ENCODE measurements at regions not wholly inside any gene's neighbourhood (a gene's known extent, or its start where the extent isn't known, plus 50 kb on each side); places are given as distances from the start of the nearest gene placed in this dataset.

- no peaks in the 10 kb centered on the region for H3K27me3 ChIP-seq (ENCODE audit: insufficient read depth, poor library complexity, severe bottlenecking)
- H3K27ac ChIP-seq (replicated peaks) = no peak overlapping the region
- TF ChIP-seq POLR2AphosphoS5 (IDR thresholded peaks at IDR 0.05; ENCODE audit: low read depth) = no peak
- no peak for TF ChIP-seq CTCF (IDR thresholded peaks at IDR 0.05; ENCODE audit: insufficient read depth, low read length)
- no peak for TF ChIP-seq GABPA (IDR thresholded peaks at IDR 0.05; ENCODE audit: low read depth)
- TF ChIP-seq REST (IDR thresholded peaks at IDR 0.05; ENCODE audit: insufficient replicate concordance, low read depth) = no peak
- no peak for TF ChIP-seq SPI1 (IDR thresholded peaks at IDR 0.05; ENCODE audit: borderline replicate concordance, low read depth)
- no peak overlapping the region for H3K4me3 ChIP-seq (replicated peaks; ENCODE audit: insufficient read depth, low read length)
- DNase-seq (ENCODE audit: low read depth in 1 of 2, low spot score in 1 of 2) = no peak
These were observed 716.0 kb upstream of the REG3G start for GRCh38 chr2:78309460-78309859.

GRCh38 chr2:78315368-78315767 is 710.1 kb upstream of the REG3G start:
- DNase-seq (ENCODE audit: low read depth in 1 of 2, low spot score in 1 of 2) = no peak
- TF ChIP-seq SPI1 (IDR thresholded peaks at IDR 0.05; ENCODE audit: borderline replicate concordance, low read depth) (no peak), CTCF (IDR thresholded peaks at IDR 0.05; ENCODE audit: insufficient read depth, low read length) (no peak), POLR2AphosphoS5 (IDR thresholded peaks at IDR 0.05; ENCODE audit: low read depth) (no peak), GABPA (IDR thresholded peaks at IDR 0.05; ENCODE audit: low read depth) (no peak), REST (IDR thresholded peaks at IDR 0.05; ENCODE audit: insufficient replicate concordance, low read depth) (no peak)
- H3K4me3 ChIP-seq (replicated peaks; ENCODE audit: insufficient read depth, low read length) = no peak overlapping the region
- H3K27me3 ChIP-seq (ENCODE audit: insufficient read depth, poor library complexity, severe bottlenecking) = no peaks in the 10 kb centered on the region
- H3K27ac ChIP-seq (replicated peaks) = no peak overlapping the region

GRCh38 chr2:78318275-78318674 is 707.2 kb upstream of the REG3G start:
- Histone ChIP-seq H3K4me3 (replicated peaks; ENCODE audit: insufficient read depth, low read length) (no peak overlapping the region), H3K27me3 (ENCODE audit: insufficient read depth, poor library complexity, severe bottlenecking) (no peaks in the 10 kb centered on the region), H3K27ac (replicated peaks) (no peak overlapping the region)
- no peak for TF ChIP-seq SPI1 (IDR thresholded peaks at IDR 0.05; ENCODE audit: borderline replicate concordance, low read depth)
- no peak for TF ChIP-seq REST (IDR thresholded peaks at IDR 0.05; ENCODE audit: insufficient replicate concordance, low read depth)
- TF ChIP-seq GABPA (IDR thresholded peaks at IDR 0.05; ENCODE audit: low read depth) = no peak
- no peak for TF ChIP-seq CTCF (IDR thresholded peaks at IDR 0.05; ENCODE audit: insufficient read depth, low read length)
- TF ChIP-seq POLR2AphosphoS5 (IDR thresholded peaks at IDR 0.05; ENCODE audit: low read depth) = no peak
- no peak for DNase-seq (ENCODE audit: low read depth in 1 of 2, low spot score in 1 of 2)
